CD4-positive, alpha-beta memory T cell (primary cell): ENCODE measurements at regions not wholly inside any gene's neighbourhood (a gene's known extent, or its start where the extent isn't known, plus 50 kb on each side); places are given as distances from the start of the nearest gene placed in this dataset.

Experiments
- CTCF ChIA-PET: fragments of 350-600 bp; sonication (Branson Sonifier 250); formaldehyde crosslinking; loops from one replicate; lab custom pipeline; 2021; ENCODE audit warnings: inconsistent platforms; ENCODE audit not compliant: partially characterized antibody; lab: Charles Lee
- POLR2A ChIA-PET: fragments of 350-600 bp; sonication (Branson Sonifier 250); formaldehyde crosslinking; loops from one replicate; lab custom pipeline; 2021; ENCODE audit not compliant: partially characterized antibody; lab: Charles Lee
- DNase-seq, 5 donors: peaks; one replicate each; pipeline versions ENCODE4 v3.0.0 to v3.0.0-alpha.2; 2020 to 2022; ENCODE audit warnings: mixed read lengths in 1 of 5
- H3K27ac ChIP-seq: one replicate; pipeline ENCODE4 v1.7.0; 2013; ENCODE audit warnings: low read depth, low read length
- H3K27me3 ChIP-seq: 2 replicates; pipeline ENCODE4 v1.7.0; 2013; ENCODE audit warnings: mild to moderate bottlenecking, low read length, moderate library complexity; ENCODE audit not compliant: insufficient read depth
- H3K36me3 ChIP-seq: 2 replicates; pipeline ENCODE4 v1.7.0; 2013; ENCODE audit warnings: mild to moderate bottlenecking, low read length, moderate library complexity; ENCODE audit not compliant: insufficient read depth
- H3K4me1 ChIP-seq: 2 replicates; pipeline ENCODE4 v1.7.0; 2013; ENCODE audit warnings: mild to moderate bottlenecking, low read length, moderate library complexity; ENCODE audit not compliant: insufficient read depth
- H3K4me3 ChIP-seq, 2 donors: one replicate each; pipeline ENCODE4 v1.7.0; 2013; ENCODE audit warnings: low read length in 2 of 2, mild to moderate bottlenecking in 1 of 2
- H3K9me3 ChIP-seq, 2 donors: one replicate each; pipeline ENCODE4 v1.7.0; 2013; ENCODE audit warnings: low read length in 2 of 2, control low read depth in 1 of 2; ENCODE audit not compliant: control insufficient read depth in 1 of 2
- H3K27ac Mint-ChIP-seq, 7 donors: one replicate each; pipeline ENCODE4 v1.8.0; 2020 to 2021; ENCODE audit warnings: mixed read lengths in 7 of 7, mild to moderate bottlenecking in 6 of 7, inconsistent platforms in 3 of 7, moderate library complexity in 3 of 7
- H3K27me3 Mint-ChIP-seq, 2 donors: one replicate each; pipeline ENCODE4 v1.8.0; 2020 to 2021; ENCODE audit warnings: mixed read lengths in 2 of 2
- H3K36me3 Mint-ChIP-seq, 2 donors: one replicate each; pipeline ENCODE4 v1.8.0; 2020 to 2021; ENCODE audit warnings: mixed read lengths in 2 of 2, inconsistent platforms in 1 of 2, mild to moderate bottlenecking in 1 of 2
- H3K4me1 Mint-ChIP-seq, 4 donors: one replicate each; pipeline ENCODE4 v1.8.0; 2020 to 2021; ENCODE audit warnings: mixed read lengths in 4 of 4, mild to moderate bottlenecking in 1 of 4
- H3K4me3 Mint-ChIP-seq, 8 donors: one replicate each; pipeline ENCODE4 v1.8.0; 2020 to 2021; ENCODE audit warnings: mixed read lengths in 8 of 8, mild to moderate bottlenecking in 7 of 8, moderate library complexity in 6 of 8, inconsistent platforms in 3 of 8
- H3K9me3 Mint-ChIP-seq, 8 donors: one replicate each; pipeline ENCODE4 v1.8.0; 2020 to 2021; ENCODE audit warnings: mixed read lengths in 8 of 8, mild to moderate bottlenecking in 5 of 8, inconsistent platforms in 3 of 8, moderate library complexity in 1 of 8
- intact Hi-C: fragments of 100-400 bp; cut with micrococcal nuclease; formaldehyde crosslinking; loops from one replicate; pipeline ENCODE4 v1.15.1; 2023

GRCh38 chr7:144903201-144903600 lies 67.3 kb upstream of the TPK1 start:
- no peaks in the 10 kb centered on the region for H3K4me1 ChIP-seq
- no peaks in the 10 kb centered on the region for H3K36me3 ChIP-seq
- intact Hi-C loops, result no loop called here
- no peak overlapping the region for H3K27ac Mint-ChIP-seq
- H3K4me1 Mint-ChIP-seq, result peaks cover 5 to 10% (median 6%) of the 10 kb centered on the region in 4 donors
- no peak overlapping the region for H3K27ac ChIP-seq
- no peak overlapping the region for H3K4me3 Mint-ChIP-seq
- no peak for DNase-seq
- H3K27me3 ChIP-seq, result no peaks in the 10 kb centered on the region
- ChIA-PET CTCF (no interaction called here), POLR2A (no interaction called here)
- H3K9me3 Mint-ChIP-seq, result peaks cover 0 to 5% (median 0%) of the 10 kb centered on the region in 8 donors
- H3K9me3 ChIP-seq, result no peaks in the 10 kb centered on the region
- no peak overlapping the region for H3K4me3 ChIP-seq
- no peaks in the 10 kb centered on the region for H3K36me3 Mint-ChIP-seq
- H3K27me3 Mint-ChIP-seq, result peaks cover 1 to 4% of the 10 kb centered on the region in 2 donors

GRCh38 chr7:144892761-144893160 lies 56.9 kb upstream of the TPK1 start:
- Histone ChIP-seq H3K9me3 (no peaks in the 10 kb centered on the region), H3K4me3 (no peak overlapping the region), H3K4me1 (no peaks in the 10 kb centered on the region), H3K36me3 (no peaks in the 10 kb centered on the region), H3K27ac (no peak overlapping the region), H3K27me3 (no peaks in the 10 kb centered on the region)
- Mint-ChIP-seq H3K36me3 (no peaks in the 10 kb centered on the region), H3K4me1 (peaks cover 0 to 5% (median 2%) of the 10 kb centered on the region in 4 donors), H3K4me3 (no peak overlapping the region), H3K9me3 (peaks cover 0 to 1% (median 0%) of the 10 kb centered on the region in 8 donors), H3K27ac (no peak overlapping the region), H3K27me3 (peaks cover 0 to 2% of the 10 kb centered on the region in 2 donors)
- intact Hi-C loops, result no loop called here
- ChIA-PET CTCF (no interaction called here), POLR2A (no interaction called here)
- no peak for DNase-seq
